GM18861 (cell line): ENCODE measurements at regions not wholly inside any gene's neighbourhood (a gene's known extent, or its start where the extent isn't known, plus 50 kb on each side); places are given as distances from the start of the nearest gene placed in this dataset.
A peak's percentile ranks its signal among the peaks of the same experiment; 100 is the strongest.
"Not testable (repeated sequence)": the region's sequence is repeated elsewhere in the genome, so short reads cannot be mapped to it uniquely, and the experiment has no call there.

Source experiments
- ATAC-seq: cut with Tn5 transposase; IDR thresholded peaks from one replicate; pipeline ENCODE4 v1.9.1; 2021; ENCODE audit not compliant: unreplicated experiment

- ATAC-seq, result peak; percentile 97
Measured at GRCh38 chr3:87503900-87504498, 227.6 kb upstream of the POU1F1 start.

GRCh38 chr3:87501076-87501475 is 224.7 kb upstream of the POU1F1 start:
- ATAC-seq, result no peak

GRCh38 chr3:87498358-87499080 is 222.1 kb upstream of the POU1F1 start:
- no peak for ATAC-seq

GRCh38 chr3:87495938-87496337 is 219.6 kb upstream of the POU1F1 start:
- no peak for ATAC-seq

GRCh38 chr3:87494264-87494663 is 217.9 kb upstream of the POU1F1 start:
- no peak for ATAC-seq

GRCh38 chr3:87491843-87492242 is 215.5 kb upstream of the POU1F1 start:
- ATAC-seq, result no peak

- no peak for ATAC-seq
Measured at GRCh38 chr3:87489892-87490291, 213.5 kb upstream of the POU1F1 start.

GRCh38 chr3:87488765-87489164 is 212.4 kb upstream of the POU1F1 start:
- no peak for ATAC-seq

- not testable (repeated sequence) for ATAC-seq
Measured at GRCh38 chr3:87486635-87487034, 210.3 kb upstream of the POU1F1 start.

GRCh38 chr3:87486115-87486514 is 209.7 kb upstream of the POU1F1 start:
- ATAC-seq, result no peak

- no peak for ATAC-seq
Measured at GRCh38 chr3:87478716-87479115, 202.3 kb upstream of the POU1F1 start.

GRCh38 chr3:87473944-87474343 is 197.6 kb upstream of the POU1F1 start:
- no peak for ATAC-seq

- ATAC-seq, result no peak
Measured at GRCh38 chr3:87468938-87469337, 192.6 kb upstream of the POU1F1 start.

GRCh38 chr3:87468235-87468634 is 191.9 kb upstream of the POU1F1 start:
- no peak for ATAC-seq

GRCh38 chr3:87462228-87462627 is 185.8 kb upstream of the POU1F1 start:
- ATAC-seq, result no peak

- ATAC-seq, result no peak
Measured at GRCh38 chr3:87461443-87461842, 185.1 kb upstream of the POU1F1 start.

- no peak for ATAC-seq
Measured at GRCh38 chr3:87461036-87461435, 184.7 kb upstream of the POU1F1 start.

GRCh38 chr3:87448558-87448957 is 172.2 kb upstream of the POU1F1 start:
- ATAC-seq, result no peak

GRCh38 chr3:87446849-87447387 is 170.5 kb upstream of the POU1F1 start:
- ATAC-seq, result no peak

GRCh38 chr3:87442470-87442869 is 166.1 kb upstream of the POU1F1 start:
- no peak for ATAC-seq

- ATAC-seq, result no peak
Measured at GRCh38 chr3:87437765-87438164, 161.4 kb upstream of the POU1F1 start.

- ATAC-seq, result no peak
Measured at GRCh38 chr3:87436781-87437543, 160.6 kb upstream of the POU1F1 start.
